Osteocyte (in vitro differentiated cells): ENCODE measurements at regions not wholly inside any gene's neighbourhood (a gene's known extent, or its start where the extent isn't known, plus 50 kb on each side); places are given as distances from the start of the nearest gene placed in this dataset.

Source experiments
- DNase-seq: peaks from one replicate; pipeline ENCODE4 v3.0.0; 2021; ENCODE audit warnings: mixed read lengths; ENCODE audit not compliant: unreplicated experiment; ENCODE audit errors: extremely low spot score
- H3K27ac Mint-ChIP-seq: one replicate; pipeline ENCODE4 v1.8.0; 2021; ENCODE audit warnings: mild to moderate bottlenecking, mixed read lengths; ENCODE audit not compliant: unreplicated experiment
- H3K27me3 Mint-ChIP-seq: one replicate; pipeline ENCODE4 v1.8.0; 2021; ENCODE audit warnings: mixed read lengths; ENCODE audit not compliant: unreplicated experiment
- H3K36me3 Mint-ChIP-seq: one replicate; pipeline ENCODE4 v1.8.0; 2021; ENCODE audit warnings: mixed read lengths; ENCODE audit not compliant: unreplicated experiment
- H3K4me1 Mint-ChIP-seq: one replicate; pipeline ENCODE4 v1.8.0; 2021; ENCODE audit warnings: mixed read lengths; ENCODE audit not compliant: unreplicated experiment
- H3K4me3 Mint-ChIP-seq: one replicate; pipeline ENCODE4 v1.8.0; 2021; ENCODE audit warnings: mild to moderate bottlenecking, moderate library complexity, mixed read lengths; ENCODE audit not compliant: unreplicated experiment
- H3K9me3 Mint-ChIP-seq: one replicate; pipeline ENCODE4 v1.8.0; 2021; ENCODE audit warnings: mixed read lengths; ENCODE audit not compliant: unreplicated experiment
- CTCF ChIP-seq: fragments of 200-600 bp; sonication (generic); IDR thresholded peaks from 2 replicates; pipeline ENCODE4 v1.5.0; 2021; ENCODE audit warnings: antibody characterized with exemption, mild to moderate bottlenecking, moderate library complexity

DNA sequence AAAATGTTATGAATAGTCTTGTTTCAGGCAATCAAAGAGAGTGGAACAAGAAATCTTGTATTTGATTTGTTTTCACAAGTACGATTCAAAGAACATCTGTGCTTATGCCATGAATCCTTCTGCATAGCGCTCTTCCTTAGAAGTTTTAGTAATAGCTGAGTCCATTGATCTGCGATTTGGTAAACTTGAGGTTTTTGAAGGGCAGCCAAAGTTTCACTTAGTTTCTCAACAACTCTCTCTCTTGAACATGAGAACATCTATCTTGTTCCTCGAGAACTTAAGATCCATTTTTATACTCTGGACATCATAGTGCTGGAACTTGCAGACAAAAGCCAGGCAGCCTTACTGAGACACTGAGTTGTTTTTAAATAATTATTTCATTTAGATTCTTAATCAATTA, 96.2 kb upstream of the USP15 start:
- Mint-ChIP-seq H3K4me3 (no peak overlapping the region), H3K27ac (no peak overlapping the region), H3K9me3 (no peaks in the 10 kb centered on the region), H3K36me3 (no peaks in the 10 kb centered on the region), H3K27me3 (peaks cover 19% of the 10 kb centered on the region), H3K4me1 (no peaks in the 10 kb centered on the region)
- DNase-seq, result no peak
- TF ChIP-seq CTCF, result no peak

- no peak overlapping the region for H3K4me3 Mint-ChIP-seq
- H3K9me3 Mint-ChIP-seq, result no peaks in the 10 kb centered on the region
- H3K36me3 Mint-ChIP-seq, result no peaks in the 10 kb centered on the region
- TF ChIP-seq CTCF, result no peak
- no peak for DNase-seq
- H3K27ac Mint-ChIP-seq, result no peak overlapping the region
- no peaks in the 10 kb centered on the region for H3K4me1 Mint-ChIP-seq
- peaks cover 21% of the 10 kb centered on the region for H3K27me3 Mint-ChIP-seq
Measured at GRCh38 chr12:62166525-62166924, 93.7 kb upstream of the USP15 start.

GRCh38 chr12:62168411-62168810, 91.8 kb upstream of the USP15 start:
- Mint-ChIP-seq H3K27me3 (peaks cover 25% of the 10 kb centered on the region), H3K27ac (no peak overlapping the region), H3K36me3 (no peaks in the 10 kb centered on the region), H3K9me3 (no peaks in the 10 kb centered on the region), H3K4me1 (no peaks in the 10 kb centered on the region), H3K4me3 (no peak overlapping the region)
- no peak for DNase-seq
- no peak for TF ChIP-seq CTCF

GRCh38 chr12:62170241-62170640, 90.0 kb upstream of the USP15 start:
- H3K4me1 Mint-ChIP-seq, result no peaks in the 10 kb centered on the region
- no peak overlapping the region for H3K27ac Mint-ChIP-seq
- no peaks in the 10 kb centered on the region for H3K9me3 Mint-ChIP-seq
- no peak overlapping the region for H3K4me3 Mint-ChIP-seq
- H3K27me3 Mint-ChIP-seq, result peaks cover 32% of the 10 kb centered on the region
- TF ChIP-seq CTCF, result no peak
- no peak for DNase-seq
- no peaks in the 10 kb centered on the region for H3K36me3 Mint-ChIP-seq

- TF ChIP-seq CTCF, result no peak
- Mint-ChIP-seq H3K4me3 (peak overlapping the region; percentile 74), H3K27ac (no peak overlapping the region), H3K4me1 (peaks cover 23% of the 10 kb centered on the region), H3K27me3 (peaks cover 79% of the 10 kb centered on the region), H3K9me3 (no peaks in the 10 kb centered on the region), H3K36me3 (no peaks in the 10 kb centered on the region)
- no peak for DNase-seq
Measured at GRCh38 chr12:62190689-62191490, 69.3 kb upstream of the USP15 start.
